ENCODE measurements at regions not wholly inside any gene's neighbourhood (a gene's known extent, or its start where the extent isn't known, plus 50 kb on each side); places are given as distances from the start of the nearest gene placed in this dataset.

GRCh38 chr12:123100882-123101281, 50.0 kb downstream of the PITPNM2 start:
- DNase-seq = no peak

GRCh38 chr12:123100450-123100849, 50.4 kb downstream of the PITPNM2 start:
- DNase-seq = no peak

- no peak for DNase-seq
Measured at GRCh38 chr12:123099560-123100192, 51.2 kb downstream of the PITPNM2 start.

GRCh38 chr12:123098780-123099179, 52.1 kb downstream of the PITPNM2 start:
- no peak for DNase-seq

GRCh38 chr12:123097561-123098084, 53.3 kb downstream of the PITPNM2 start:
- DNase-seq = no peak

- DNase-seq = no peak
Measured at GRCh38 chr12:123096741-123097140, 54.1 kb downstream of the PITPNM2 start.

GRCh38 chr12:123096182-123096581, 54.7 kb downstream of the PITPNM2 start:
- no peak for DNase-seq

GRCh38 chr12:123095078-123095881, 55.6 kb downstream of the PITPNM2 start:
- DNase-seq = no peak

GRCh38 chr12:123094349-123095077, 56.4 kb downstream of the PITPNM2 start:
- DNase-seq = no peak

- DNase-seq = no peak
Measured at GRCh38 chr12:123092866-123093265, 58.0 kb downstream of the PITPNM2 start.

- no peak for DNase-seq
Measured at GRCh38 chr12:123091230-123092150, 59.4 kb downstream of the PITPNM2 start.

- DNase-seq = no peak
Measured at GRCh38 chr12:123089631-123090353, 61.1 kb downstream of the PITPNM2 start.

- DNase-seq = no peak
Measured at GRCh38 chr12:123089140-123089539, 61.8 kb downstream of the PITPNM2 start.

GRCh38 chr12:123085730-123086487, 65.0 kb downstream of the PITPNM2 start:
- DNase-seq = no peak

GRCh38 chr12:123085066-123085465, 65.8 kb downstream of the PITPNM2 start:
- no peak for DNase-seq

- no peak for DNase-seq
Measured at GRCh38 chr12:123083661-123084571, 67.0 kb downstream of the PITPNM2 start.

- DNase-seq = no peak
Measured at GRCh38 chr12:123080634-123081033, 70.3 kb downstream of the PITPNM2 start.

GRCh38 chr12:123078531-123079155, 72.2 kb downstream of the PITPNM2 start:
- no peak for DNase-seq

- no peak for DNase-seq
Measured at GRCh38 chr12:123078120-123078465, 72.8 kb downstream of the PITPNM2 start.

Measured in NCI-H1930 (cell line).